Stimulated activated CD4-positive, alpha-beta T cell treated with anti-CD3 and anti-CD28 coated beads, TNF-alpha, amount 100 ng/mL, for 1 hour (primary cell): ENCODE measurements at regions not wholly inside any gene's neighbourhood (a gene's known extent, or its start where the extent isn't known, plus 50 kb on each side); places are given as distances from the start of the nearest gene placed in this dataset.
"Not testable (repeated sequence)": the region's sequence is repeated elsewhere in the genome, so short reads cannot be mapped to it uniquely, and the experiment has no call there.

Experiments used
- DNase-seq, 3 donors: peaks; one replicate each; pipeline ENCODE4 v3.0.0-alpha.2; 2020; ENCODE audit warnings: low read depth in 3 of 3, low spot score in 1 of 3

- no peak for DNase-seq
Observed at GRCh38 chr6:6969761-6970223, 138.0 kb upstream of the RREB1 start.

GRCh38 chr6:6970851-6971250 lies 136.9 kb upstream of the RREB1 start:
- DNase-seq = no peak

GRCh38 chr6:6971369-6971768 lies 136.4 kb upstream of the RREB1 start:
- no peak for DNase-seq

GRCh38 chr6:6972456-6972855 lies 135.3 kb upstream of the RREB1 start:
- no peak for DNase-seq

GRCh38 chr6:6973721-6974120 lies 134.0 kb upstream of the RREB1 start:
- no peak for DNase-seq

GRCh38 chr6:6975459-6976111 lies 132.2 kb upstream of the RREB1 start:
- DNase-seq = no peak

- DNase-seq = no peak
Observed at GRCh38 chr6:6976193-6976592, 131.6 kb upstream of the RREB1 start.

- DNase-seq = no peak
Observed at GRCh38 chr6:6978731-6979130, 129.0 kb upstream of the RREB1 start.

GRCh38 chr6:6980999-6981597 lies 126.7 kb upstream of the RREB1 start:
- no peak for DNase-seq

- no peak for DNase-seq
Observed at GRCh38 chr6:6981681-6982322, 126.0 kb upstream of the RREB1 start.

- no peak for DNase-seq
Observed at GRCh38 chr6:6982663-6983062, 125.1 kb upstream of the RREB1 start.

GRCh38 chr6:6984585-6985366 lies 123.0 kb upstream of the RREB1 start:
- no peak for DNase-seq

- no peak for DNase-seq
Observed at GRCh38 chr6:6986344-6986743, 121.4 kb upstream of the RREB1 start.

GRCh38 chr6:6987749-6988148 lies 120.0 kb upstream of the RREB1 start:
- no peak for DNase-seq

- not testable (repeated sequence) for DNase-seq
Observed at GRCh38 chr6:6990059-6990458, 117.7 kb upstream of the RREB1 start.

GRCh38 chr6:6993503-6994237 lies 114.1 kb upstream of the RREB1 start:
- DNase-seq = no peak

- DNase-seq = no peak
Observed at GRCh38 chr6:6994796-6995195, 113.0 kb upstream of the RREB1 start.

GRCh38 chr6:6995328-6995727 lies 112.4 kb upstream of the RREB1 start:
- no peak for DNase-seq

- no peak for DNase-seq
Observed at GRCh38 chr6:6996124-6996523, 111.6 kb upstream of the RREB1 start.

GRCh38 chr6:6997263-6998193 lies 110.2 kb upstream of the RREB1 start:
- DNase-seq = no peak
